SKM-1 treated with dmso at 0.1 percent for 144 hours (cell line): ENCODE measurements at regions not wholly inside any gene's neighbourhood (a gene's known extent, or its start where the extent isn't known, plus 50 kb on each side); places are given as distances from the start of the nearest gene placed in this dataset.
"Not testable (repeated sequence)": the region's sequence is repeated elsewhere in the genome, so short reads cannot be mapped to it uniquely, and the experiment has no call there.

Source experiments
- DNase-seq: peaks from one replicate; lab custom pipeline; 2025; ENCODE audit not compliant: unreplicated experiment; lab: John Stamatoyannopoulos, UW

DNA sequence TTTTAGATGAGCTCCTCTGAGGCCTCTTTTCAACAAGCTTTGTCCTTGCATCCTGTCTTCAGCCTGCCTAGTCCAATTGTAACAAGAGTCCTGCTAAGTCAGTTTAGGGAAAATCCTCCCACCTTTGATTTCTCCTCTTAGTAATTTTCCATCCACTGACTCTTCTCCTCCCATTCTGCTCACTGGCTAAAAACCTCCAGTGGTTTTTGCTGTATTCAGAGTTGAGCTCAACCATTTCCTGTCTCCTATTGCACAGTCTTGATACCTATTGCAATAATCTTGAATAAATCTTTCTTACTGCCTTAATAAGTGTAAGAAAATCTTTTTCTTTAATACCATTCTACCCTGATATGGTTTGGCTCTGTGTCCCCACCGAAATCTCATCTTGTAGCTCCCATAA lies 117.8 kb upstream of the ENPP6 start:
- DNase-seq = no peak

DNA sequence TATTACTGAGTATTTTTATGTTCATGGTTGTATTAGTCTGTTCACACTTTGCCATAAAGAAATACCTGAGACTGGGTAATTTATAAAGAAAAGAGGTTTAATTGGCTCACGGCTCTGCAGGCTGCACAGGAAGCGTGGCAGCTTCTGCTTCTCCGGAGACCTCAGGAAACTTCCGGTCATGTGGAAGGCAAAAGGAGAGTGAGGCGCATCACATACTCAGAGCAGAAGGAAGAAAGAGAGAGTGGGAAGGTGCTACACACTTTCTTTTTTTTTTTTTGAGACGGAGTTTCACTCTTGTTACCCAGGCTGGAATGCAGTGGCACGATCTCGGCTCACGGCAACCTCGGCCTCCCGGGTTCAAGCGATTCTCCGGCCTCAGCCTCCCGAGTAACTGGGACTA lies 115.8 kb upstream of the ENPP6 start:
- not testable (repeated sequence) for DNase-seq

DNA sequence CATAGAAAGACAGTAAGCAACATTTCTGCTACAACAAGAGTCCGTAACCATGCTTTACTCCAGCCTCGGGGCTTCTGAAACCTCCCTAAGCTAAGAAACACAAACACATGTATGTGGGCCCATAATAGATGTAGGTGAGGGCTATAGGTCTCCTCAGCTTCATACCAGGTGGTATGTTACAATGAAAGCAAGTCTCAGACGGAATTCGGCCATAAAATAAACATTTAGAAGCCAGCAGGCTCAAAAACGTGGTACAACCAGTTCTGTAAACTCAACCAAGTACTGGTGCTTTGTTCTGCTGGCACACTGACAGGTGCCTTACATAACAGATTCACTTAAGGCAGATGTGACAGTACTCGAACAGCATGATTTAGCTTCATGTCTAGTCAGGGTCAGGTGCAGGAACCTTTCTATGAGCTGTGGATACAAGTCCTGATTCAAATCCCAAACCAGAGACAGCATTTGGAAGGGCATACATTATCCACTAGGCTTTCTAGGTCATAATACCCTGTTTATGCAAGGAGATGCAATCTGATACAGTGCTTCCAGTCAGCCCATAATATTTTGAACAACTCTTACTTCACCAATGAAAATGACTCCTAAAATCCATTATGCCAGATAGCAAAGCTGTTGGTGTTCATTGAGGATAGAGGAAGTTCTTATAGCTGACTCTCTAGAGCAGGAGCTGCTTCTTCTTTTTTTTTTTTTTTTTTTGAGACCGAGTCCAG lies 113.8 kb upstream of the ENPP6 start:
- DNase-seq = peak; percentile 52

DNA sequence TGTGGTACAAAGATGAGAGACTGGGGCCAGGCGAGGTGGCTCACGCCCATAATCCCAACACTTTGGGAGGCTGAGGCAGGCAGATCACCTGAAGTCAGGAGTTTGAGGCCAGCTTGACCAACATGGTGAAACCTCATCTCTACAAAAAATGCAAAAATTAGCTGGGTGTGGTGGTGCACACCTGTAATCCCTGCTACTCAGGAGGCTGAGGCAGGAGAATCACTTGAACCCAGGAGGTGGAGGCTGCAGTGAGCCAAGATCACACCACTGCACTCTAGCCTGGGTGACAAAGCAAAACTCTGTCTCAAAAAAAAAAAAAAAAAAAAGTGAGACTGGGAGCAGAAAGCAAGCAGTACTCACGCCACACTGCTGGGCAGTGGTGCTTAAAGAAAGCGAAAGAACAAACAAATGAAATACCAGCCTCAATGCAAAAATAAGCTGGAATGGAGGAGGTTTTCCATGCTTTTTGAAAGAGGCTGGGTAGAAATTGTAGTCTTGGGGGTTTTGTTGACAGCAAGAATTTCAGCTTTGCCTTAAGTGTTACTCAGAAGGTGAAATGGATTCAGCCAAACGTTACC lies 112.9 kb upstream of the ENPP6 start:
- not testable (repeated sequence) for DNase-seq

DNA sequence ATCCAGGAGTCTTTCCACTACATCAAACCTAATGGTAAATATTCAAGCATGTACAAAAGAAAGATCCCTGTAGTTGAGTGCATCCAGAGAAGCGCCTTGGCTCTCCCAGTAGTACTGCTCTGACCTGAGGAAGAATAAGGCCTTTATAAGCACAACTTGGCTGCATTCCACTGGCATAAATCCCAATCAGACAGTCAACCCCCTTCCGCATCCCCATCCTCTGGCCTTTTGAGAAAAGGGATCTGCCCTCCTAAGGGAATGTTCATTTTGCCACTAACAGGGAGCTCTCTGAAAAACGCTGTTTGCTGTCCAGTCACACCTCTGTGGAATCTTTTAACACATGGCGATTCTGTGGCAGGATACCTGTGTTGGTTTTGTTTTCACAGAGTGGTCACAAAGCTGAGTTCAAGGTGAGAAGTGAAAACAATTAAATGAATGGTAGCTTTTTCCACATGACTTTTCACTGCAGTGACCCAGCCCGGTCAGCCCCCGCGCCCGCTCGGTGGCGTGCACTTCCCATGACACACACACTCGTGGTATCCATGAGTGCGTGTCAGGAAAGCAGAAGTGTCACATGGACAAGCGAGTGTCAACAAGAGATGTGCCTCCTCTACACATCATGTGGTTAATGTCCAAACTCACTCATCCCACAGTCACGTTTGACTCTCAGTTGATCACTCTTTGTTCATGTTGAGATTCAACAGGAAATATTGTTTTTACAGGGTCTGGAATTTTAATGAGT lies 112.2 kb upstream of the ENPP6 start:
- DNase-seq = no peak

DNA sequence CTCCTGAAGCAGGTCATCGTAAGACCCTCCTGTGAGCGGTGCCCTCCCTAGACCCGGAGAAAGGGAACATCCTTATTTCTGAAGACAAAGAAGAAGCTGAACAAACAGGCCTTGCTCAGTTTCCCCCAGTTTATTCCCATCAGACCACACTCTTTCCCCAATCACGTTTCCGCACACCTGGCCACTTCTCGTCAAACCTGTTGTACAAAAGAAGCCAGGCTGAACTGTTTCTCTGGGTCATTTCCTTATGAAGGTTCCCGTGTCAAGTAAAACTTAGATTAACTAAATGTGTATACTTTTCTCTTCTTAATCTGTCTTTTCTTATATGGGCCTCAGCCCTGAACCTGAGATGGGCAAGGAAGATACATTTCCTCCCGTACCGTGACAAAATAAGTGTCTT lies 111.6 kb upstream of the ENPP6 start:
- DNase-seq = no peak

DNA sequence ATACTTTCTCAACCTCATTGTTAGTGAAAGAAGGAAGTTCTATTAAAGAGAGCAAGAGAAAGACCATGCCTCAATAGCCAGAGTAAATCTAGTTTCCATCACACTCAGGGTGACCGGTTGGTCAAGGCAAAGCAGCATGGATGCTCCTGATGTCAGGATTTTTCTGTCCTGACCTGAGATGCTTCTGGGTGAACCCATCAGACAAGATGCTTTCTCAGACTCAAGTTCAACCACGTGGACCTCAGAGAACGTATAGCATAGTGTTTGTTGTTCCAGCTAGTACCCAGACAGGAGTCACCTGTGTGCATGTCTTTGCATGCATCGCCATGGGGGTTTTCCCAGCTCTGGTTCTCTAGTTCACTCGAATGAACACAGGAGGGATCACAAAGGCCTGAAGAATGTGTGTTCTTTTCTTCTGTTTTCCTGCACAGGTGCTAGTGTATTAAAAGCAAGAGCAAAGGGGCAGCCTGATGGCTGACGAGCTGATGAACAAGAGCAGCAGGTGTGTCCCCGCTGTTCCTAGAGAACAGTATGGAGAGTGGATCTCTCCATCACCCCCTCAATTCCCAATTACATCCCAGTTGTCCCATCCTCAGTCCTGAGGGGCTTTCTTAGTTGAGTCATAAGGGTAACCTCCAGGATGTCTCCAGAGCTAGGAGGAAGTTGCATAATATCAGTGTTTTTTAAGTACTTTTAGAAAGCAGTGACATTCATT lies 110.5 kb upstream of the ENPP6 start:
- peak; percentile 19 for DNase-seq

DNA sequence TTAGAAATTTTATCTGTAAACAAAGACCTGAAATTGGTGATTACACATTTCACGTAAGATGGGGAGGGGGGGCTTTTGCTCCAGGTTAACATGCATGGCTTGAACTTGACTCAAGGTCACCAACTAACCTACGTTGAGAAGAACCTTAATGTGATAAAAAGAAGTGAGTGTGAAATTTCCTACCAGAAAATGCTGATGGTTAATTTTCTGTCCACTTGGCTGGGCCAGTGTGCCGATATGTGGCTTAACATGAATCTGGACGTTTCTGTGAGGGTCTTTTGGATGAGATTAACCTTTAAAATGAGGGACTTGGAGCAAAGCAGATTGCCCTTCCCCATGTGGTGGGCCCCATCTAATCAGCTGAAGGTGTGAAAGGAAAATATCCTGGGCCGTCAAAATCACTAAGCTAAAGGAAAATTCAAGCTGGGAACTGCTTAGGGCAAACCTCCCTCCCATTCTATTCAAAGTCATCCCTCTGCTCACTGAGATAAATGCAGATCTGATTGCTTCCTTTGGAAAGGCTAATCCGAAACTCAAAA lies 107.3 kb upstream of the ENPP6 start:
- DNase-seq = no peak

DNA sequence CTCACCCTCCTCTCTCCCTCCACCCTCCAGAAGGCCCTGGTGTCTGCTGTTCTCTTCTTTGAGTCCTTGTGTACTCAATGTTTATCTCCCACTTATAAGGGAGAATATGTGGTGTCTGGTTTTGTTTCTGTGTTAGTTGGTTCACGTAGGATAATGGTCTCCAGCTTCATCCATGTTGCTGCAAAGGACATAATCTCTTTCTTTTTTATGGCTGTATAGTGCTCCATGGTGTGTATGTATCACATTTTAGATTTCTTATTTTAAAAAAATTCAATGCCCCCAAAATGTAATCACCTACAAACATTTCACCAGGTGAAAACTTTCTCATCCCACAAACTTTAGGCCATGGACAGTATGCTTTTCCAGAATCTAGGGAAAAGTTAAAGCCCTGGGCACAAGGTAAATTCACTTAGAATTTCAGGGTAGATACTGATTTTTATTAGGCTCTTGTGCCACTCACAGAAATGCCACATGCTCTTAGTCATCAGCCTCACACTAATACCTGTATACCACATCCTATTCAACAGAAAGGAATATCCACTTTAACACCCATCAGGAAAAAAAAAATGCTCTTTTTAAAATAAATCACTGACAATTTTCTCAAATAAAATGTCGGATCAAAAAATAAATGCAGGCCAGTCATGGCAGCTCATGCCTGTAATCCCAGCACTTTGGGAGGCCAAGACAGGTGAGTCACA lies 104.8 kb upstream of the ENPP6 start:
- DNase-seq = no peak

DNA sequence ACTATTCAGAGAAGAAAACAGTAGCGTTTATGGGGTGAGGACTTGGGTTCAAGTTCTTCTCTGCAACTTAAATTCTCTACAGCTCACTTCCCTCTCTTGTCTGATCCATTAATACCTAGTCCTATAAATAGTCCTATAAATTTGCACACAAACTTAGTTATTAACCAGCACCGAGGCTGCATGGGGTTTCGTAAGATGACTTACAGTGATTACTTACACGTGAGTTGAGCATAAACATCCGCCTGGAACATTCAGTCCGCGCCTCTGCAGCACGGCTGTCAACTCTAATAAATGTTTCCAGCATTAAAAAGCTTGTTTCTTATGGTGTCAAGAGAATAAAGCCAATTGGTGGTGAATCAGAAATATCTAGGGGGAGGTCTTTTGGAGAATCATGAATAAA lies 103.0 kb upstream of the ENPP6 start:
- DNase-seq = no peak

DNA sequence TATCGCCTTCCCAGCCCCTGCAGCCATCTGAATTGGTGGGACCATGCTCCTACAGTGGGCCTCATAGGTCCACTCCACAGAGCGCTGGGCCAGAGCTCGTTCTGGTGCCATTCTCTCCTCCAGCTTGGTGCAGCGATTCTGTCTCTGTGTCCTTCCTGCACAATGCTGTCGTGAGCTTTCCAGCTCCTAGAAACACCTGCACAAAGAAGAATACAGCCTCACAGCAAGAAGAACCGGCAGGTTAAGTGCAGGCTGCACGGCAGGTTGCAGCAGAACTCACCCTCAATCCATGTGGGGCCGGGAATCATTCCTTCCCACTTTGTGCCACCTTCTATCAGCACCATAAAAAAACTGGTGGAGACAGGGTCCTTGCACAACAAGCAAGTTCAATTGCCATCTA lies 101.2 kb upstream of the ENPP6 start:
- DNase-seq = no peak

DNA sequence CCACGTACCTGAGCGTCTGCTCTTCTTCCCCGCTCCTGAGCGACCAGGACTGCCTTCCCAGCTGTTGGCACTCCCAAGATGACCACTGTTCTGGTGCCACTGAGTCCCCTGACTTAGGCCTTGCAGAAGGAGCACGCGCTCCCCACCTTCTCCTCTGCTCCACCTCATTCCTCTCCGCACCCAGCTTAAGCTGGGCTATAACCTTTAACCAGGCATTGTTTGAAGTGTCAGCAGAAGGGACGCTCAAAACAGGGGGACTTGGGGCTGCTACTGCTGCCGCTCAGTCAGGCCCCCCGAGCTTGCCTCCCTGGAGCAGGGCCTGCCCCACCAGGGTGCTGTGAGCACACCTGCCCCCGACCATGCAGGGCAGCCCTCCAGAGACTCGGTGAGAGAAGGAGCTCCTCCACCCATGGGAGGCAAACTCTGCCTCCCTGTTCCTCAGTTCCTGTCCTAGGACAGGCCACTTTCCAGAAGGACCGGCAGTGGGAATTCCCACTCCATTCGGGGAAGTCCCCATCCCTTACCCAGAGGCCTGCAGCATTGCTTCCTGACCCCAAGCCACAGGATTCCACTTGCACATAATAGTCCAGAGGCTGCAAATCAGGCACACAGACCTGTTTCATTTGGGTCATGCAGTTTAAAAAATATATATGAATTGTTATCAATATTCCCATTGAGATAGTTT lies 99.7 kb upstream of the ENPP6 start:
- DNase-seq = no peak

DNA sequence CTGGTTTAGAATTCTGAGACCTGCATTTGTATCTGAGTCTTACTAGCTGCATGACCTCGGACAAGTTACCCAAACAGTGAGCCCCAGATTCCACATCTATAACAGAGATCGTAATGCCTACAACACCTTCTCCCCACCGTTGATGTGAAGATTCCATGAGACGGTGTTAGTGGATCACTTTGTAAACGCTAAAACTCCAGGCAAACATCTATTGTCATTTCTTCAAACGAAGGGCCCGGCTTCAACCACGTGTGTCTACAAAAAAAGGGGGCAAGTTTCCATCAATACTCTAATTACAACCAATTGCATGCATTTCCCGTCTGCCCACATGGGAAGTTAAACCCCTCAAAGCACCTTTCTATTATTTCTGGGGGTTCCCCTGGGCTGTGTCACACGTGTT lies 99.1 kb upstream of the ENPP6 start:
- DNase-seq = no peak

DNA sequence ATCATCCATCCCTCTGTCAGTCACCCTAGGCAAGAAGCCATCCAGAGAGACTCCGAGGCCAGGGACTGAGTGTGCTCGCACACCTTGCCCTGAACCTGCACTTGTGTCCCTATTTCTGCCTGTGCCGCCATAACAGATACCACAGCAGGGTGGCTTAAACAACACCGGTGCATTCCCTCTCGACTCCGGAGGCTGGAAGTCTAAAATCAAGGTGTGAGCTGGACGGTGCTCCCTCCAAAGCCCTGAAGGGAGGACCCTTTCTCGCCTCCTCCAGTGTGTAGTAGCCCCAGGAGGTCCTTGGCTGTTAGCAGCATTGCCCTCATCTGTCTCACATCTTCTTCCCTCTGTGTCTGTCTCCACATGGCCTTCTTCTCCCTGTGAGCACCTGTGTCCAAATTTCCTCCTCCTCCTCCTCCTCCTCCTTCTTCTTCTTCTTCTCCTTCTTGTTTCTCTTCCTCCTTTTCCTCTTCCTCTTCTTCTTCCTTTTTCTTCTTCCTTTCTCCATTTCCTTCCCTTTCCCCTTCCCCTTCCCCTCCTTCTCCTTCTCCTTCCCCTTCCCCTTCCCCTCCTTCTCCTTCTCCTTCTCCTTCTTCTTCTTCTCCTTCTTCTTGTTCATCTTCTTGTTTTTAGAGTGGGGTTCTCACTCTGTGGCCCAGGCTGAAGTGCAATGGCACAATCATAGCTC lies 98.1 kb upstream of the ENPP6 start:
- no peak for DNase-seq

DNA sequence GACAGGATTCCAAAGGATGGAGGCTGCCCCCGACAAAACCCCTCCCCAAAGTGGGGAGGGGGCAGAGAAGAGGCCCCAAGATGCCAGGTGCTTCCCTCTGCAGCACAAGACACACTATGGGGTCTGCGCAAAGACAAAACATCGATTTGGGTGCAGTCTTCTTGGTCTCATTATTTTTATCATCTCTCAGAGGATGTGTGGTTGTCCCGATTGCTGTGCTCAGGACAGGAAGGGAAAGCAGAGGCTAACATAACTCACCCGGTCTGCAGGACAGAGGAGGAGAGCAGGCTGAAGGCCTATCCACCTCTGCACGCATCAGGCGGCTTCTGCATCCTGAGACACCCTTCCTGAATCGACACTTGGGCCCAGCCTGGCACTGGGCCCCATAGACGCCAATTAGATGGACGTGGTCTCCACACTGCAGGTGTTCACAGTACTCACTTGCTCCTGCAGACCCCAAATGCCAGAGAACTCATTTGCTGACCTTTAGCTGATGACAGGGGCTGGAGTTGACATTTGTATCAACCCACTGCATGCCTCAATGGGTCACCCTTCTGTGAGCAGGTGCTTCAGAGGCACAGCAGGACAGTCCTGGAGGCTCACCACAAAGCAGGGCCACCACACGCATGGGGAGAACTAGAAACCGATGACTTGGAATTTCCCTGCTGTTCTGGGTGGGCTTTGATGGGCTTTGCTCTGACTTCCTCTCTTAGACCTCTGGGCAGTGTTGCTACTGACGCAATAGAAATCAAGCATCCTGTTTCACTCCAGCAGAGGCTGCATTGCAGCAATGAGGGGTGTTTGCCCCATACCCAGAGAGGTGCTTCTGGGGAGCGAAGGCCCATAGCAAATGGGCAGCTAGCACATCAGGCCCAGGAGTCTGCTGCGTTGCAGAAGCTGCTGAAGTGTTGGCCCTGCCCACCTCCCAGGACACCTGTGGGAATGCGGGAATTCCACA lies 96.3 kb upstream of the ENPP6 start:
- DNase-seq = peak; percentile 70

DNA sequence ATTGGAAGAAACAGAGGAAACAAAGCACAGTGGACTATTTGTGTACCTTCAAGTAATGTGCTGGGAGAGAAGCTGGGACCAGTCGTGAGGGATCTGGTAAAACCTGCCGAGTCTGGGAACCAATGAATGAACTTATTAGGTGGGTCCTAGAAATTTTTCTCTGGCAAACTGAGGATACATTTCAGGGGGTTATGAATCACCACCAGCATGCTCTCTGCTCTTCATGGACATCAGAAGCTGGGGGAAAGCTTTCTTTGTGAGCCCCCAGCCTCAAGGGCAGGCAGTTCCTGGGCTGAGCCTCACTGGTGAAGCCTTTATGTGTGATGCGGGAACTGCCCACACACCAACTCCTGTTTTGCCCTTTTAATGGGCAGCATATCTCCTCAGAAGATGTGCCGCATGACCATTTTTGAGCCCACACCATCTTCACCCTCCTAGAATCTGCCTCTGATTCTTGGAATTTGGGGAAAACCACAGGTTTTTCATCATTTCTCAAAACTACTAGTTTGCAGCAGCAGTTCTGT lies 95.4 kb upstream of the ENPP6 start:
- no peak for DNase-seq

DNA sequence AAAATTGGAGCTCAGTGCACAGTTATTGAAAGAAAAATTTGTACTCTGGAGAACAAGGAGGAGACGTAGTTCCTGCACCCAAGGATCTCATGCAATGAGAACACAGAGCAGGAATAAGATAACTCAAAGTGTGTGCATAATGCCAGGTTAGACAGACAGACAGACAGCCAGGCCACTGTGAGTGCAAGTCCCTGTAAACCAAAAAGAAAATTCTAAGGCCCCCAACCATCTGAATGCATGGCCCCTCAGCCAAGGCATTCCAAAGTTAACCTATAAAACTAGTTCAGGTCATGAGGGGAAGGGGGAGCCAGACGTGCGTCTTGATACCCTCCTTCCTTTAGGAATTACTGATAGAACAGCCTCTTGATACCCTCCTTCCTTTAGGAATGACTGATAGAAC lies 94.5 kb upstream of the ENPP6 start:
- DNase-seq = no peak
